ENCODE measurements at regions not wholly inside any gene's neighbourhood (a gene's known extent, or its start where the extent isn't known, plus 50 kb on each side); places are given as distances from the start of the nearest gene placed in this dataset.

- no peak overlapping the region for H3K27ac ChIP-seq
- H3K4me3 ChIP-seq: no peak overlapping the region
- TF ChIP-seq CTCF (IDR thresholded peaks at IDR 0.05): no peak
- no peak for DNase-seq (ENCODE audit: low spot score)
These were observed 179.0 kb downstream of the BCAS1 start for GRCh38 chr20:53891306-53891894.

GRCh38 chr20:53890443-53891305 is 179.7 kb downstream of the BCAS1 start:
- no peak for TF ChIP-seq CTCF (IDR thresholded peaks at IDR 0.05)
- no peak for DNase-seq (ENCODE audit: low spot score)
- Histone ChIP-seq H3K4me3 (no peak overlapping the region), H3K27ac (no peak overlapping the region)

GRCh38 chr20:53889411-53890148 is 180.8 kb downstream of the BCAS1 start:
- no peak for DNase-seq (ENCODE audit: low spot score)
- Histone ChIP-seq H3K27ac (no peak overlapping the region), H3K4me3 (no peak overlapping the region)
- no peak for TF ChIP-seq CTCF (IDR thresholded peaks at IDR 0.05)

GRCh38 chr20:53888951-53889350 is 181.4 kb downstream of the BCAS1 start:
- H3K4me3 ChIP-seq: no peak overlapping the region
- no peak for DNase-seq (ENCODE audit: low spot score)
- TF ChIP-seq CTCF (IDR thresholded peaks at IDR 0.05): no peak
- no peak overlapping the region for H3K27ac ChIP-seq

GRCh38 chr20:53888510-53888909 is 181.9 kb downstream of the BCAS1 start:
- H3K4me3 ChIP-seq: no peak overlapping the region
- no peak for TF ChIP-seq CTCF (IDR thresholded peaks at IDR 0.05)
- H3K27ac ChIP-seq: no peak overlapping the region
- no peak for DNase-seq (ENCODE audit: low spot score)

DNA sequence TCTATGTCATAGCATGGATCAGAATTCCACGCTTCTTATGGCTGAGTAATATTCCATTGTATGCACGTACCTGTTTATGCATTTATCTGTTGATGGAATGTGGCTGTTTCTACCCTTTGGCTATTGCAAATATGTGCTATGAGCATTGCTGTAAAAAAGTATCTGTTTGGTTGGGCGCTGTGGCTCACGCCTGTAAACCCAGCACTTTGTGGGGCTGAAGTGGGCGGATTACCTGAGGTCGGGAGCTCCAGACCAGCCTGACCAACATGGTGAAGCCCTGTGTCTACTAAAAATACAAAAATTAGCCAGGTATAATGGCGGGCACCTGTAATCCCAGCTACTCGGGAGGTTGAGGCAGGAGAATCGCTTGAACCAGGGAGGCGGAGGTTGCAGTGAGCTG is 182.4 kb downstream of the BCAS1 start:
- Histone ChIP-seq H3K4me3 (no peak overlapping the region), H3K27ac (no peak overlapping the region)
- DNase-seq (ENCODE audit: low spot score): no peak
- no peak for TF ChIP-seq CTCF (IDR thresholded peaks at IDR 0.05)

All from coronary artery (tissue), 2 donors.